ENCODE measurements at regions not wholly inside any gene's neighbourhood (a gene's known extent, or its start where the extent isn't known, plus 50 kb on each side); places are given as distances from the start of the nearest gene placed in this dataset.

- ATAC-seq (peak; percentile 46), DNase-seq (ENCODE audit: low spot score) (no peak)
- H3K79me2 ChIP-seq (replicated peaks; ENCODE audit: insufficient read depth), result no peaks in the 10 kb centered on the region
- Mint-ChIP-seq H3K4me3 (no peak overlapping the region), H3K4me1 (no peaks in the 10 kb centered on the region), H3K9me3 (no peaks in the 10 kb centered on the region), H3K36me3 (ENCODE audit: low read depth) (no peaks in the 10 kb centered on the region), H3K27me3 (ENCODE audit: insufficient read depth, low read depth, poor library complexity) (peaks cover under 1% of the 10 kb centered on the region), H3K27ac (no peak overlapping the region)
- no peak overlapping the region for H3K4me2 ChIP-seq
- H3K4me1 ChIP-seq (ENCODE audit: insufficient read depth), result no peaks in the 10 kb centered on the region
- no peaks in the 10 kb centered on the region for H3K9me2 ChIP-seq (ENCODE audit: insufficient read depth)
- no peak overlapping the region for H3K4me3 ChIP-seq
- H3K27me3 ChIP-seq (ENCODE audit: insufficient read depth), result no peaks in the 10 kb centered on the region
- no peak overlapping the region for H3K27ac ChIP-seq (ENCODE audit: low read depth)
- H2AFZ ChIP-seq, result no peak overlapping the region
- H3K36me3 ChIP-seq (ENCODE audit: insufficient read depth), result no peaks in the 10 kb centered on the region
- TF ChIP-seq POLR2AphosphoS5 (IDR thresholded peaks at IDR 0.05; ENCODE audit: low read depth) (no peak), JUNB (IDR thresholded peaks at IDR 0.05; ENCODE audit: unreplicated experiment) (no peak), NANOG (IDR thresholded peaks at IDR 0.05; ENCODE audit: borderline replicate concordance) (no peak), CREB1 (CRISPR knock-in tag; IDR thresholded peaks at IDR 0.05; ENCODE audit: low read depth) (no peak), EZH2phosphoT487 (IDR thresholded peaks at IDR 0.05; ENCODE audit: unreplicated experiment) (no peak), CTCF (conservative IDR thresholded peaks at IDR 0.05; ENCODE audit: low read depth in 2 of 2) (no peak), ZNF114 (CRISPR knock-in tag; IDR thresholded peaks at IDR 0.05) (no peak), STAT1 (IDR thresholded peaks at IDR 0.05; ENCODE audit: unreplicated experiment) (no peak), ZNF331 (CRISPR knock-in tag; IDR thresholded peaks at IDR 0.05; ENCODE audit: low read depth) (no peak), EZH2 (IDR thresholded peaks at IDR 0.05; ENCODE audit: low read depth, unreplicated experiment) (no peak)
- TF ChIP-seq, protein P1, sequence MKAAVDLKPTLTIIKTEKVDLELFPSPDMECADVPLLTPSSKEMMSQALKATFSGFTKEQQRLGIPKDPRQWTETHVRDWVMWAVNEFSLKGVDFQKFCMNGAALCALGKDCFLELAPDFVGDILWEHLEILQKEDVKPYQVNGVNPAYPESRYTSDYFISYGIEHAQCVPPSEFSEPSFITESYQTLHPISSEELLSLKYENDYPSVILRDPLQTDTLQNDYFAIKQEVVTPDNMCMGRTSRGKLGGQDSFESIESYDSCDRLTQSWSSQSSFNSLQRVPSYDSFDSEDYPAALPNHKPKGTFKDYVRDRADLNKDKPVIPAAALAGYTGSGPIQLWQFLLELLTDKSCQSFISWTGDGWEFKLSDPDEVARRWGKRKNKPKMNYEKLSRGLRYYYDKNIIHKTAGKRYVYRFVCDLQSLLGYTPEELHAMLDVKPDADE (IDR thresholded peaks at IDR 0.05), result no peak
- TF ChIP-seq, protein P2, sequence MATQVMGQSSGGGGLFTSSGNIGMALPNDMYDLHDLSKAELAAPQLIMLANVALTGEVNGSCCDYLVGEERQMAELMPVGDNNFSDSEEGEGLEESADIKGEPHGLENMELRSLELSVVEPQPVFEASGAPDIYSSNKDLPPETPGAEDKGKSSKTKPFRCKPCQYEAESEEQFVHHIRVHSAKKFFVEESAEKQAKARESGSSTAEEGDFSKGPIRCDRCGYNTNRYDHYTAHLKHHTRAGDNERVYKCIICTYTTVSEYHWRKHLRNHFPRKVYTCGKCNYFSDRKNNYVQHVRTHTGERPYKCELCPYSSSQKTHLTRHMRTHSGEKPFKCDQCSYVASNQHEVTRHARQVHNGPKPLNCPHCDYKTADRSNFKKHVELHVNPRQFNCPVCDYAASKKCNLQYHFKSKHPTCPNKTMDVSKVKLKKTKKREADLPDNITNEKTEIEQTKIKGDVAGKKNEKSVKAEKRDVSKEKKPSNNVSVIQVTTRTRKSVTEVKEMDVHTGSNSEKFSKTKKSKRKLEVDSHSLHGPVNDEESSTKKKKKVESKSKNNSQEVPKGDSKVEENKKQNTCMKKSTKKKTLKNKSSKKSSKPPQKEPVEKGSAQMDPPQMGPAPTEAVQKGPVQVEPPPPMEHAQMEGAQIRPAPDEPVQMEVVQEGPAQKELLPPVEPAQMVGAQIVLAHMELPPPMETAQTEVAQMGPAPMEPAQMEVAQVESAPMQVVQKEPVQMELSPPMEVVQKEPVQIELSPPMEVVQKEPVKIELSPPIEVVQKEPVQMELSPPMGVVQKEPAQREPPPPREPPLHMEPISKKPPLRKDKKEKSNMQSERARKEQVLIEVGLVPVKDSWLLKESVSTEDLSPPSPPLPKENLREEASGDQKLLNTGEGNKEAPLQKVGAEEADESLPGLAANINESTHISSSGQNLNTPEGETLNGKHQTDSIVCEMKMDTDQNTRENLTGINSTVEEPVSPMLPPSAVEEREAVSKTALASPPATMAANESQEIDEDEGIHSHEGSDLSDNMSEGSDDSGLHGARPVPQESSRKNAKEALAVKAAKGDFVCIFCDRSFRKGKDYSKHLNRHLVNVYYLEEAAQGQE (IDR thresholded peaks at IDR 0.05; ENCODE audit: unreplicated experiment), result no peak
- TF ChIP-seq, protein P3, sequence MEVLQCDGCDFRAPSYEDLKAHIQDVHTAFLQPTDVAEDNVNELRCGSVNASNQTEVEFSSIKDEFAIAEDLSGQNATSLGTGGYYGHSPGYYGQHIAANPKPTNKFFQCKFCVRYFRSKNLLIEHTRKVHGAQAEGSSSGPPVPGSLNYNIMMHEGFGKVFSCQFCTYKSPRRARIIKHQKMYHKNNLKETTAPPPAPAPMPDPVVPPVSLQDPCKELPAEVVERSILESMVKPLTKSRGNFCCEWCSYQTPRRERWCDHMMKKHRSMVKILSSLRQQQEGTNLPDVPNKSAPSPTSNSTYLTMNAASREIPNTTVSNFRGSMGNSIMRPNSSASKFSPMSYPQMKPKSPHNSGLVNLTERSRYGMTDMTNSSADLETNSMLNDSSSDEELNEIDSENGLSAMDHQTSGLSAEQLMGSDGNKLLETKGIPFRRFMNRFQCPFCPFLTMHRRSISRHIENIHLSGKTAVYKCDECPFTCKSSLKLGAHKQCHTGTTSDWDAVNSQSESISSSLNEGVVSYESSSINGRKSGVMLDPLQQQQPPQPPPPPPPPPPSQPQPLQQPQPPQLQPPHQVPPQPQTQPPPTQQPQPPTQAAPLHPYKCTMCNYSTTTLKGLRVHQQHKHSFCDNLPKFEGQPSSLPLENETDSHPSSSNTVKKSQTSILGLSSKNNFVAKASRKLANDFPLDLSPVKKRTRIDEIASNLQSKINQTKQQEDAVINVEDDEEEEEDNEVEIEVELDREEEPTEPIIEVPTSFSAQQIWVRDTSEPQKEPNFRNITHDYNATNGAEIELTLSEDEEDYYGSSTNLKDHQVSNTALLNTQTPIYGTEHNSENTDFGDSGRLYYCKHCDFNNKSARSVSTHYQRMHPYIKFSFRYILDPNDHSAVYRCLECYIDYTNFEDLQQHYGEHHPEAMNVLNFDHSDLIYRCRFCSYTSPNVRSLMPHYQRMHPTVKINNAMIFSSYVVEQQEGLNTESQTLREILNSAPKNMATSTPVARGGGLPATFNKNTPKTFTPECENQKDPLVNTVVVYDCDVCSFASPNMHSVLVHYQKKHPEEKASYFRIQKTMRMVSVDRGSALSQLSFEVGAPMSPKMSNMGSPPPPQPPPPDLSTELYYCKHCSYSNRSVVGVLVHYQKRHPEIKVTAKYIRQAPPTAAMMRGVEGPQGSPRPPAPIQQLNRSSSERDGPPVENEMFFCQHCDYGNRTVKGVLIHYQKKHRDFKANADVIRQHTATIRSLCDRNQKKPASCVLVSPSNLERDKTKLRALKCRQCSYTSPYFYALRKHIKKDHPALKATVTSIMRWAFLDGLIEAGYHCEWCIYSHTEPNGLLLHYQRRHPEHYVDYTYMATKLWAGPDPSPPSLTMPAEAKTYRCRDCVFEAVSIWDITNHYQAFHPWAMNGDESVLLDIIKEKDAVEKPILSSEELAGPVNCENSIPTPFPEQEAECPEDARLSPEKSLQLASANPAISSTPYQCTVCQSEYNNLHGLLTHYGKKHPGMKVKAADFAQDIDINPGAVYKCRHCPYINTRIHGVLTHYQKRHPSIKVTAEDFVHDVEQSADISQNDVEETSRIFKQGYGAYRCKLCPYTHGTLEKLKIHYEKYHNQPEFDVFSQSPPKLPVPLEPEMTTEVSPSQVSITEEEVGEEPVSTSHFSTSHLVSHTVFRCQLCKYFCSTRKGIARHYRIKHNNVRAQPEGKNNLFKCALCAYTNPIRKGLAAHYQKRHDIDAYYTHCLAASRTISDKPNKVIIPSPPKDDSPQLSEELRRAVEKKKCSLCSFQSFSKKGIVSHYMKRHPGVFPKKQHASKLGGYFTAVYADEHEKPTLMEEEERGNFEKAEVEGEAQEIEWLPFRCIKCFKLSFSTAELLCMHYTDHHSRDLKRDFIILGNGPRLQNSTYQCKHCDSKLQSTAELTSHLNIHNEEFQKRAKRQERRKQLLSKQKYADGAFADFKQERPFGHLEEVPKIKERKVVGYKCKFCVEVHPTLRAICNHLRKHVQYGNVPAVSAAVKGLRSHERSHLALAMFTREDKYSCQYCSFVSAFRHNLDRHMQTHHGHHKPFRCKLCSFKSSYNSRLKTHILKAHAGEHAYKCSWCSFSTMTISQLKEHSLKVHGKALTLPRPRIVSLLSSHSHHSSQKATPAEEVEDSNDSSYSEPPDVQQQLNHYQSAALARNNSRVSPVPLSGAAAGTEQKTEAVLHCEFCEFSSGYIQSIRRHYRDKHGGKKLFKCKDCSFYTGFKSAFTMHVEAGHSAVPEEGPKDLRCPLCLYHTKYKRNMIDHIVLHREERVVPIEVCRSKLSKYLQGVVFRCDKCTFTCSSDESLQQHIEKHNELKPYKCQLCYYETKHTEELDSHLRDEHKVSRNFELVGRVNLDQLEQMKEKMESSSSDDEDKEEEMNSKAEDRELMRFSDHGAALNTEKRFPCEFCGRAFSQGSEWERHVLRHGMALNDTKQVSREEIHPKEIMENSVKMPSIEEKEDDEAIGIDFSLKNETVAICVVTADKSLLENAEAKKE (CRISPR knock-in tag; IDR thresholded peaks at IDR 0.05), result no peak
- H4K20me1 ChIP-seq (replicated peaks; ENCODE audit: insufficient read depth), result 0 out of 2 replicates have a peak, but pooled peaks cover 2% of the 10 kb centered on the region
- no peaks in the 10 kb centered on the region for H3F3A ChIP-seq (replicated peaks; ENCODE audit: low read depth)
These were observed 448.5 kb downstream of the SOX6 start for GRCh38 chr11:15907806-15908205.
